ENCODE measurements at regions not wholly inside any gene's neighbourhood (a gene's known extent, or its start where the extent isn't known, plus 50 kb on each side); places are given as distances from the start of the nearest gene placed in this dataset.

DNA sequence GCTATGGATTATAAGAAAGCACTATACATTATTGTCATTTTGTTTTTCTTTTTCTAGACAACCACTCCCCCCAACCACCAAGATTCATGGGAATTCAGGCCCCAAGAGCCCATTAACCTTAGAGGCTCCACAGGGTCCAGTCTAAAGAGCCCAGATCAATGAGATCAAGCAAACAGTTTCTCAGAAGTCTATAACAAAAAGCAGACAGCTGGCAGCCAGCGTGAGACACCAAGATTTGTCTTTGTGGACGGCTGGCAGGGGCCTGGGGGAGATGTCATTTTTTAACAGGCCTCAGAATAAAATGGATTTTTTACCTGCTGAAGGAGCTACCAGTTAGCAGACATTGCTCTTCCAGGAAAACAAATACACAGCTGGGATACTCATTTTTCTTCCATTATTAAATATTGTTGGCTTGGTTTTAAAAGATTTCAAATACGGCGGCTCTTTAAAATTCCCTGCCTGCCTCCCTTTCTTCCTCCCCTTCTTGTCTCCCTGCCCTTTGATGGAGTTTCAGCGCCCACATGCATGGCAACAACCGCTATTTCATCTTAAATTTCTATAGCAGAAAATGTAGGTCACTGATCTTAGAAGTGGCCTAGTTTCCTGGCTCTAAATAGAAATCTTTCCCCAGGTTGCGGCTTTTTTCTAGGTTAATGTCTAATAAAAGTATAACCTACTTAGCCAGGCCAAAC lies 130.6 kb downstream of the FAM174B start:
- no peak overlapping the region for H3K4me3 ChIP-seq (ENCODE audit: insufficient read depth, low read depth, low read length)
- H2BK20ac ChIP-seq (ENCODE audit: low read depth, low read length): no peak overlapping the region
- no peak overlapping the region for H3K18ac ChIP-seq (ENCODE audit: low read depth, low read length)
- no peak overlapping the region for H3K9ac ChIP-seq (ENCODE audit: low read depth, low read length)
- no peak overlapping the region for H3K4me2 ChIP-seq (ENCODE audit: low read depth, low read length)
- no peak overlapping the region for H2BK120ac ChIP-seq (ENCODE audit: low read depth, low read length)
- H3K36me3 ChIP-seq (ENCODE audit: control insufficient read depth, insufficient read depth, low read length): no peaks in the 10 kb centered on the region
- H3K4ac ChIP-seq (ENCODE audit: low read depth, low read length): no peak overlapping the region
- WGBS, 2 experiments (ENCODE audit: extremely low coverage in 2 of 2, insufficient read length in 1 of 2): no CpG with 5 or more reads among the region's 7 CpGs
- H3K4me1 ChIP-seq (ENCODE audit: control insufficient read depth, insufficient read depth, low read length): no peaks in the 10 kb centered on the region
- no peaks in the 10 kb centered on the region for H3K79me1 ChIP-seq (ENCODE audit: low read depth in 1 of 2, low read length in 2 of 2)
- in situ Hi-C loops (cut with MboI; ENCODE audit: low sequenced_read_pairs): loop anchor here (5.0 kb wide), 1 partner anchor 182 kb away; no protein-coding TSS in a partner anchor
- ATAC-seq (ENCODE audit: low read depth) (no peak), DNase-seq (no peak)
- dilution Hi-C loops (cut with HindIII; ENCODE audit: low sequenced_read_pairs, unreplicated experiment): no loop called here
- no peak overlapping the region for H2AK5ac ChIP-seq (ENCODE audit: low read depth, low read length)
- H4K20me1 ChIP-seq (ENCODE audit: insufficient read depth, low read length): no peaks in the 10 kb centered on the region
- no peak overlapping the region for H4K91ac ChIP-seq (ENCODE audit: insufficient read depth, low read depth, low read length)
- no peak overlapping the region for H3K14ac ChIP-seq (replicated peaks; ENCODE audit: low read depth, low read length)
- H2BK5ac ChIP-seq (ENCODE audit: low read depth, low read length, poor library complexity, severe bottlenecking): no peak overlapping the region
- no peak overlapping the region for H4K8ac ChIP-seq (ENCODE audit: low read depth in 2 of 2, low read length in 2 of 2)
- no peak overlapping the region for H3K23ac ChIP-seq (ENCODE audit: low read depth, low read length)
- no peak overlapping the region for H2AFZ ChIP-seq (replicated peaks; ENCODE audit: low read length, poor library complexity)
- H3K9me3 ChIP-seq (ENCODE audit: control insufficient read depth, insufficient read depth, low read length): no peaks in the 10 kb centered on the region
- H3K27ac ChIP-seq (ENCODE audit: insufficient read depth, low read length): no peak overlapping the region
- H2AK9ac ChIP-seq (replicated peaks; ENCODE audit: low read depth, low read length, poor library complexity): no peak overlapping the region
- no peaks in the 10 kb centered on the region for H3K9me1 ChIP-seq (ENCODE audit: insufficient read depth, low read length)
- H3K27me3 ChIP-seq (ENCODE audit: control insufficient read depth, insufficient read depth, low read length): no peaks in the 10 kb centered on the region
- POLR2A ChIA-PET (ENCODE audit: unreplicated experiment): no interaction called here
- H4K5ac ChIP-seq (ENCODE audit: low read depth, low read length): no peak overlapping the region
- no peak for TF ChIP-seq CEBPB (IDR thresholded peaks at IDR 0.05; ENCODE audit: low read depth, low read length)
- TF ChIP-seq, protein P1, sequence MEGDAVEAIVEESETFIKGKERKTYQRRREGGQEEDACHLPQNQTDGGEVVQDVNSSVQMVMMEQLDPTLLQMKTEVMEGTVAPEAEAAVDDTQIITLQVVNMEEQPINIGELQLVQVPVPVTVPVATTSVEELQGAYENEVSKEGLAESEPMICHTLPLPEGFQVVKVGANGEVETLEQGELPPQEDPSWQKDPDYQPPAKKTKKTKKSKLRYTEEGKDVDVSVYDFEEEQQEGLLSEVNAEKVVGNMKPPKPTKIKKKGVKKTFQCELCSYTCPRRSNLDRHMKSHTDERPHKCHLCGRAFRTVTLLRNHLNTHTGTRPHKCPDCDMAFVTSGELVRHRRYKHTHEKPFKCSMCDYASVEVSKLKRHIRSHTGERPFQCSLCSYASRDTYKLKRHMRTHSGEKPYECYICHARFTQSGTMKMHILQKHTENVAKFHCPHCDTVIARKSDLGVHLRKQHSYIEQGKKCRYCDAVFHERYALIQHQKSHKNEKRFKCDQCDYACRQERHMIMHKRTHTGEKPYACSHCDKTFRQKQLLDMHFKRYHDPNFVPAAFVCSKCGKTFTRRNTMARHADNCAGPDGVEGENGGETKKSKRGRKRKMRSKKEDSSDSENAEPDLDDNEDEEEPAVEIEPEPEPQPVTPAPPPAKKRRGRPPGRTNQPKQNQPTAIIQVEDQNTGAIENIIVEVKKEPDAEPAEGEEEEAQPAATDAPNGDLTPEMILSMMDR (conservative IDR thresholded peaks at IDR 0.05; ENCODE audit: low read depth, low read length): no peak
- TF ChIP-seq RCOR1 (IDR thresholded peaks at IDR 0.05; ENCODE audit: insufficient replicate concordance, low read length): no peak
- no peak for TF ChIP-seq NFE2L2 (IDR thresholded peaks at IDR 0.05; ENCODE audit: low read depth, low read length)
- TF ChIP-seq FOS (IDR thresholded peaks at IDR 0.05; ENCODE audit: low read depth, low read length): no peak
- no peak for TF ChIP-seq MAFK (IDR thresholded peaks at IDR 0.05; ENCODE audit: low read depth, low read length)
- TF ChIP-seq MAZ (IDR thresholded peaks at IDR 0.05; ENCODE audit: borderline replicate concordance, low read depth, low read length): no peak
- no peak for TF ChIP-seq POLR2A (IDR thresholded peaks at IDR 0.05; ENCODE audit: low read depth, low read length)
- no peak for TF ChIP-seq RAD21 (IDR thresholded peaks at IDR 0.05; ENCODE audit: low read length)
- no peak for TF ChIP-seq BHLHE40 (IDR thresholded peaks at IDR 0.05; ENCODE audit: low read depth, low read length)
- no peak for TF ChIP-seq CHD1 (IDR thresholded peaks at IDR 0.05; ENCODE audit: low read depth, low read length)
- no peak for TF ChIP-seq MXI1 (IDR thresholded peaks at IDR 0.05; ENCODE audit: borderline replicate concordance, low read depth, low read length)
- H2BK15ac ChIP-seq (ENCODE audit: low read depth, low read length): no peak overlapping the region
- CTCF ChIA-PET: no interaction called here
- no peak overlapping the region for H3K56ac ChIP-seq (ENCODE audit: extremely low read depth, insufficient read depth, low read length)
- BruUV-seq (replicated peaks): no TSS peak
- intact Hi-C loops (cut with micrococcal nuclease): no loop called here

All from IMR-90 (cell line).